ENCODE measurements at regions not wholly inside any gene's neighbourhood (a gene's known extent, or its start where the extent isn't known, plus 50 kb on each side); places are given as distances from the start of the nearest gene placed in this dataset.

DNA sequence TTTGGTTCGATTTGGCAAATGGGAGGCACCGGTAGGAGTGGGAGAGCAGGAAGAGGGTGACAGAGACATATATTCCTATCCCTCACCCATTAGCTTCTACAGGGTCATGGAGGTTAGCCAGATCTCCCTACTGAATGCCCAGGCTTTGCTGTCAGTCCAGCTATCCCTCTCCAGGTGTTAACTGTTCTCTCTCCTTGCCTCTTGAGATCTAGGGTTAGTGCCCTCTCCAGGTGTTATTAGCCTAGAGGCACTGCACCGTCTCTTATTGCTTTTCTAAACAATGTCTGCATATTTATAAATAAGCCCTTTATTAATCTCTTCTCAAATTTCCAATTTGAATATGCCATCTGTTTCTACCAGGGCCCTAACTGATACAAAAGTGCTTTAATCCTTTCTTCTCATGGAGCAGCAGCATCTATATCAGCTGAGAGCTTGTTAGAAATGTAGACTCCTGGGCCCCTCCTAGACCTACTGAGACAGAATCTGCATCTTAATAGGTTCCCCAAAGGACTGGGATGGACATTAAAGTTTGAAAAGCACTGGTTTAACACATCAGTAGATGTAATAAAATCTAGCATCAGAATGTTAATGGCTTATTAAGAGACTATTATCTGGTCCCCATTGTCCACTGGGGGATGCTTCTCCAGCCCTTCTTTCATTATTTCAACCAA is 322.5 kb upstream of the SLC24A2 start:
- intact Hi-C loops (cut with micrococcal nuclease) = no loop called here
- no peaks in the 10 kb centered on the region for H3K27me3 Mint-ChIP-seq (ENCODE audit: insufficient read depth, unreplicated experiment)
- CTCF ChIA-PET = no interaction called here

GRCh38 chr9:20095430-20096092 is 306.7 kb upstream of the SLC24A2 start:
- no TSS peak for BruUV-seq (replicated peaks)
- Mint-ChIP-seq H3K36me3 (ENCODE audit: insufficient read depth, unreplicated experiment) (no peaks in the 10 kb centered on the region), H3K4me1 (ENCODE audit: insufficient read depth, unreplicated experiment) (no peaks in the 10 kb centered on the region), H3K9me3 (ENCODE audit: unreplicated experiment) (no peaks in the 10 kb centered on the region), H3K27ac (ENCODE audit: low read depth, unreplicated experiment) (no peak overlapping the region), H3K27me3 (ENCODE audit: insufficient read depth, unreplicated experiment) (no peaks in the 10 kb centered on the region), H3K4me3 (ENCODE audit: unreplicated experiment) (no peak overlapping the region)
- no peak for DNase-seq (ENCODE audit: unreplicated experiment)
- no peak for TF ChIP-seq CTCF (IDR thresholded peaks at IDR 0.05; ENCODE audit: unreplicated experiment)
- intact Hi-C loops (cut with micrococcal nuclease) = no loop called here
- ChIA-PET POLR2A (no interaction called here), CTCF (no interaction called here)

More for the DNA sequence above, 322.5 kb upstream of the SLC24A2 start:
- H3K27ac Mint-ChIP-seq (ENCODE audit: low read depth, unreplicated experiment) = no peak overlapping the region
- no peak overlapping the region for H3K4me3 Mint-ChIP-seq (ENCODE audit: unreplicated experiment)
- peaks cover 8% of the 10 kb centered on the region for H3K9me3 Mint-ChIP-seq (ENCODE audit: unreplicated experiment)
- no TSS peak for BruUV-seq (replicated peaks)
- POLR2A ChIA-PET = no interaction called here
- no peaks in the 10 kb centered on the region for H3K4me1 Mint-ChIP-seq (ENCODE audit: insufficient read depth, unreplicated experiment)
- no peak for DNase-seq (ENCODE audit: unreplicated experiment)
- no peaks in the 10 kb centered on the region for H3K36me3 Mint-ChIP-seq (ENCODE audit: insufficient read depth, unreplicated experiment)
- TF ChIP-seq CTCF (IDR thresholded peaks at IDR 0.05; ENCODE audit: unreplicated experiment) = no peak

DNA sequence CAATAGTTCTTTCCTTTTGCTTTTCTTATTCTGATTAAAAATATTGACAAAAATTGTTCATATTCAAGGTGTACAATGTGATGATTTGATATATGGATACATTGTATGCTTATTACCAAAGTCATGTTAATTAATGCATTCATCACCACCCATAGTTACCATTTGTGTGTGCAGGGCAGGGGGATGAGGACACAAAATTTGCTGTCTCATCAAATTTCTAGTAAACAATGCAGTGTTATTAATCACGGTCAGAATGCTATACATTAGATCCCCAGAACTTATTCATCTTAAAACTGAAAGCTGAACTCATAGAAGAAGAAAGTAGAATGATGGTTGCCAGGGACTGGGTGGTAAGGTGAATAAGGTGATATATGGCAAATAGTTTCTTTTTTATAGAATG is 303.7 kb upstream of the SLC24A2 start:
- no TSS peak for BruUV-seq (replicated peaks)
- Mint-ChIP-seq H3K9me3 (ENCODE audit: unreplicated experiment) (no peaks in the 10 kb centered on the region), H3K27ac (ENCODE audit: low read depth, unreplicated experiment) (no peak overlapping the region), H3K36me3 (ENCODE audit: insufficient read depth, unreplicated experiment) (no peaks in the 10 kb centered on the region), H3K27me3 (ENCODE audit: insufficient read depth, unreplicated experiment) (no peaks in the 10 kb centered on the region), H3K4me1 (ENCODE audit: insufficient read depth, unreplicated experiment) (no peaks in the 10 kb centered on the region), H3K4me3 (ENCODE audit: unreplicated experiment) (no peak overlapping the region)
- TF ChIP-seq CTCF (IDR thresholded peaks at IDR 0.05; ENCODE audit: unreplicated experiment) = no peak
- ChIA-PET CTCF (no interaction called here), POLR2A (no interaction called here)
- DNase-seq (ENCODE audit: unreplicated experiment) = no peak
- intact Hi-C loops (cut with micrococcal nuclease) = no loop called here

DNA sequence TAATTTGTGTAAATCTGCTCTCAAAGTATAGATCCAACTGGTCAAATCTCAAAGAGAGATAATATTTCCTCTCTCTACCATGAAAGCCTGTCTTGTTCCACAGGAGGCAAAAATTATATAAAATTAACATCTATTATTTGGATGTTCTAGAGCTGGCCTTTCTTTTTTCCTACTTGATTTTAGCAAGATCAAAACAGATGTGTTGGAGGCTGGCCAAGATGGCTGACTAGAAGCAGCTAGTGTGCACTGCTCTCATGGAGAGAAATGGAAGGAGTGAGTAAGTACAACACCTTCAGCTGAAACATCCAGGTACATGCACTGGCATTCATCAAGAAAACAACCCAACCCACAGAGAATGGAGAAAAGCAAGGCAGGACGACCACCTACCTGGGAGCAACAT is 298.6 kb upstream of the SLC24A2 start:
- H3K27me3 Mint-ChIP-seq (ENCODE audit: insufficient read depth, unreplicated experiment) = peaks cover 15% of the 10 kb centered on the region
- DNase-seq (ENCODE audit: unreplicated experiment) = no peak
- ChIA-PET CTCF (interaction anchor here (0.6 kb wide), 1 partner anchor 164 kb away, joined by 3 read pairs; no protein-coding TSS in a partner anchor), POLR2A (no interaction called here)
- H3K4me1 Mint-ChIP-seq (ENCODE audit: insufficient read depth, unreplicated experiment) = no peaks in the 10 kb centered on the region
- H3K27ac Mint-ChIP-seq (ENCODE audit: low read depth, unreplicated experiment) = no peak overlapping the region
- H3K9me3 Mint-ChIP-seq (ENCODE audit: unreplicated experiment) = no peaks in the 10 kb centered on the region
- intact Hi-C loops (cut with micrococcal nuclease) = no loop called here
- no peak for TF ChIP-seq CTCF (IDR thresholded peaks at IDR 0.05; ENCODE audit: unreplicated experiment)
- H3K4me3 Mint-ChIP-seq (ENCODE audit: unreplicated experiment) = no peak overlapping the region
- H3K36me3 Mint-ChIP-seq (ENCODE audit: insufficient read depth, unreplicated experiment) = no peaks in the 10 kb centered on the region
- BruUV-seq (replicated peaks) = no TSS peak

All from MCF 10A (cell line).